Ishikawa (cell line): ENCODE measurements at regions not wholly inside any gene's neighbourhood (a gene's known extent, or its start where the extent isn't known, plus 50 kb on each side); places are given as distances from the start of the nearest gene placed in this dataset.

ENCODE experiments used
- CEBPB ChIP-seq: IDR thresholded peaks from 2 replicates; pipeline ENCODE4 v1.6.1; 2012
- CREB1 ChIP-seq: IDR thresholded peaks from 2 replicates; pipeline ENCODE4 v1.6.1; 2012; ENCODE audit warnings: low read depth
- EGR1 ChIP-seq: IDR thresholded peaks from 2 replicates; pipeline ENCODE4 v1.6.1; 2012
- EP300 ChIP-seq: IDR thresholded peaks from 2 replicates; pipeline ENCODE4 v1.6.1; 2012; ENCODE audit warnings: borderline replicate concordance
- FOXM1 ChIP-seq: IDR thresholded peaks from 2 replicates; pipeline ENCODE4 v1.6.1; 2012; ENCODE audit warnings: low read depth, borderline replicate concordance
- MAX ChIP-seq: IDR thresholded peaks from 2 replicates; pipeline ENCODE4 v1.6.1; 2012
- NFIC ChIP-seq: IDR thresholded peaks from 2 replicates; pipeline ENCODE4 v1.6.1; 2012
- RAD21 ChIP-seq: IDR thresholded peaks from 2 replicates; pipeline ENCODE4 v1.6.1; 2012; ENCODE audit warnings: low read depth
- REST ChIP-seq: IDR thresholded peaks from 2 replicates; pipeline ENCODE4 v1.6.1; 2012; ENCODE audit warnings: low read depth, mild to moderate bottlenecking
- TAF1 ChIP-seq: IDR thresholded peaks from 2 replicates; pipeline ENCODE4 v1.6.1; 2012; ENCODE audit warnings: low read depth, mild to moderate bottlenecking
- TCF12 ChIP-seq: IDR thresholded peaks from 2 replicates; pipeline ENCODE4 v1.6.1; 2012; ENCODE audit warnings: low read depth
- TEAD4 ChIP-seq: IDR thresholded peaks from 2 replicates; pipeline ENCODE4 v1.6.1; 2012
- USF1 ChIP-seq: IDR thresholded peaks from 2 replicates; pipeline ENCODE4 v1.6.1; 2012
- YY1 ChIP-seq: IDR thresholded peaks from 2 replicates; pipeline ENCODE4 v1.6.1; 2012; ENCODE audit warnings: low read depth
- ZBTB7A ChIP-seq: IDR thresholded peaks from 2 replicates; pipeline ENCODE4 v1.6.1; 2012; ENCODE audit warnings: low read depth

GRCh38 chr2:144751142-144751905 is 231.4 kb upstream of the ZEB2 start:
- TF ChIP-seq REST (no peak), EP300 (no peak), RAD21 (no peak), EGR1 (no peak), CREB1 (no peak), YY1 (no peak), FOXM1 (no peak), NFIC (no peak), TAF1 (no peak), USF1 (no peak), ZBTB7A (no peak), MAX (no peak), TCF12 (no peak), CEBPB (no peak), TEAD4 (no peak)

- TF ChIP-seq NFIC (no peak), FOXM1 (no peak), EP300 (no peak), REST (no peak), MAX (no peak), YY1 (no peak), USF1 (no peak), CREB1 (no peak), CEBPB (no peak), EGR1 (no peak)
Observed at GRCh38 chr2:144749188-144749587, 229.3 kb upstream of the ZEB2 start.

GRCh38 chr2:144748443-144748842 is 228.5 kb upstream of the ZEB2 start:
- TF ChIP-seq YY1 (no peak), EP300 (no peak), EGR1 (no peak), CEBPB (no peak), TEAD4 (no peak), MAX (no peak), REST (no peak), USF1 (no peak), FOXM1 (no peak), RAD21 (no peak), TAF1 (no peak), TCF12 (no peak), ZBTB7A (no peak), NFIC (no peak), CREB1 (no peak)

- TF ChIP-seq TCF12 (no peak), TEAD4 (no peak), EGR1 (no peak), ZBTB7A (no peak), CREB1 (no peak), EP300 (no peak)
Observed at GRCh38 chr2:144747571-144747970, 227.7 kb upstream of the ZEB2 start.
